ENCODE measurements at regions not wholly inside any gene's neighbourhood (a gene's known extent, or its start where the extent isn't known, plus 50 kb on each side); places are given as distances from the start of the nearest gene placed in this dataset.
"Not testable (repeated sequence)": the region's sequence is repeated elsewhere in the genome, so short reads cannot be mapped to it uniquely, and the experiment has no call there.

GRCh38 chr15:60179786-60180391 is 175.8 kb downstream of the FOXB1 start:
- TF ChIP-seq CTCF (IDR thresholded peaks at IDR 0.05) (peak; percentile 50 to 74 (median 59)), EP300 (IDR thresholded peaks at IDR 0.05) (no peak), POLR2A (IDR thresholded peaks at IDR 0.05; ENCODE audit: low read depth) (no peak)
- WGBS, result 75% methylated on average over 2 of the region's 2 CpGs
- intact Hi-C loops (cut with DNase I), result loop anchor here (10.0 kb wide), 2 partner anchors 55 to 485 kb away; no protein-coding TSS in a partner anchor
- no peaks in the 10 kb centered on the region for H3K4me1 ChIP-seq
- peaks cover 0 to 13% (median 0%) of the 10 kb centered on the region in 4 donors for H3K27me3 ChIP-seq
- no peaks in the 10 kb centered on the region for H3K36me3 ChIP-seq
- no peak for DNase-seq (ENCODE audit: extremely low spot score)
- H3K4me3 ChIP-seq, result no peak overlapping the region
- no peaks in the 10 kb centered on the region for H3K9me3 ChIP-seq
- no peak overlapping the region for H3K27ac ChIP-seq (replicated peaks in 1 of 4)

- not testable (repeated sequence) for H3K27ac ChIP-seq (replicated peaks in 1 of 4); H3K9me3 ChIP-seq; H3K4me1 ChIP-seq; H3K36me3 ChIP-seq; H3K4me3 ChIP-seq; DNase-seq (ENCODE audit: extremely low spot score)
- intact Hi-C loops (cut with DNase I), result loop anchor here (10.0 kb wide), 2 partner anchors 57 to 487 kb away; no protein-coding TSS in a partner anchor
- 71% methylated on average over 11 of the region's 11 CpGs for WGBS
- H3K27me3 ChIP-seq, result peaks cover 0 to 20% (median 0%) of the 10 kb centered on the region in 4 donors
Observed at GRCh38 chr15:60181957-60182356, 177.8 kb downstream of the FOXB1 start.

- H3K4me1 ChIP-seq, result no peaks in the 10 kb centered on the region
- 61% methylated on average over 6 of the region's 6 CpGs for WGBS
- no peaks in the 10 kb centered on the region for H3K36me3 ChIP-seq
- H3K27ac ChIP-seq (replicated peaks in 1 of 4), result no peak overlapping the region
- H3K9me3 ChIP-seq, result no peaks in the 10 kb centered on the region
- no peak overlapping the region for H3K4me3 ChIP-seq
- intact Hi-C loops (cut with DNase I), result loop anchor here (10.0 kb wide), 2 partner anchors 59 to 489 kb away; no protein-coding TSS in a partner anchor
- H3K27me3 ChIP-seq, result peaks cover 0 to 33% (median 0%) of the 10 kb centered on the region in 4 donors
- no peak for DNase-seq (ENCODE audit: extremely low spot score)
- TF ChIP-seq POLR2AphosphoS5 (IDR thresholded peaks at IDR 0.05) (no peak), EP300 (IDR thresholded peaks at IDR 0.05) (no peak), CTCF (IDR thresholded peaks at IDR 0.05) (no peak), POLR2A (IDR thresholded peaks at IDR 0.05; ENCODE audit: low read depth) (no peak)
Observed at GRCh38 chr15:60183366-60183765, 179.3 kb downstream of the FOXB1 start.

- Histone ChIP-seq H3K4me3 (no peak overlapping the region), H3K27me3 (peaks cover 0 to 33% (median 0%) of the 10 kb centered on the region in 4 donors), H3K36me3 (no peaks in the 10 kb centered on the region), H3K4me1 (no peaks in the 10 kb centered on the region), H3K27ac (replicated peaks in 1 of 4) (no peak overlapping the region), H3K9me3 (no peaks in the 10 kb centered on the region)
- TF ChIP-seq EP300 (IDR thresholded peaks at IDR 0.05), result no peak
- no peak for TF ChIP-seq POLR2AphosphoS5 (IDR thresholded peaks at IDR 0.05)
- TF ChIP-seq POLR2A (IDR thresholded peaks at IDR 0.05; ENCODE audit: low read depth), result no peak
- TF ChIP-seq CTCF (IDR thresholded peaks at IDR 0.05), result no peak
- intact Hi-C loops (cut with DNase I), result loop anchor here (10.0 kb wide), 2 partner anchors 60 to 490 kb away; no protein-coding TSS in a partner anchor
- no peak for DNase-seq (ENCODE audit: extremely low spot score)
- 78% methylated on average over 8 of the region's 8 CpGs for WGBS
Observed at GRCh38 chr15:60184579-60184978, 180.5 kb downstream of the FOXB1 start.

- Histone ChIP-seq H3K4me3 (no peak overlapping the region), H3K9me3 (no peaks in the 10 kb centered on the region), H3K27ac (replicated peaks in 1 of 4) (no peak overlapping the region), H3K27me3 (peaks cover 0 to 40% (median 1%) of the 10 kb centered on the region in 4 donors), H3K36me3 (no peaks in the 10 kb centered on the region), H3K4me1 (no peaks in the 10 kb centered on the region)
- no peak for DNase-seq (ENCODE audit: extremely low spot score)
- WGBS, result 64% methylated on average over 6 of the region's 6 CpGs
- no peak for TF ChIP-seq EP300 (IDR thresholded peaks at IDR 0.05)
- TF ChIP-seq POLR2AphosphoS5 (IDR thresholded peaks at IDR 0.05), result no peak
- TF ChIP-seq CTCF (IDR thresholded peaks at IDR 0.05), result no peak
- TF ChIP-seq POLR2A (IDR thresholded peaks at IDR 0.05; ENCODE audit: low read depth), result no peak
- intact Hi-C loops (cut with DNase I), result no loop called here
Observed at GRCh38 chr15:60191016-60191415, 186.9 kb downstream of the FOXB1 start.
